ENCODE measurements at regions not wholly inside any gene's neighbourhood (a gene's known extent, or its start where the extent isn't known, plus 50 kb on each side); places are given as distances from the start of the nearest gene placed in this dataset.

DNA sequence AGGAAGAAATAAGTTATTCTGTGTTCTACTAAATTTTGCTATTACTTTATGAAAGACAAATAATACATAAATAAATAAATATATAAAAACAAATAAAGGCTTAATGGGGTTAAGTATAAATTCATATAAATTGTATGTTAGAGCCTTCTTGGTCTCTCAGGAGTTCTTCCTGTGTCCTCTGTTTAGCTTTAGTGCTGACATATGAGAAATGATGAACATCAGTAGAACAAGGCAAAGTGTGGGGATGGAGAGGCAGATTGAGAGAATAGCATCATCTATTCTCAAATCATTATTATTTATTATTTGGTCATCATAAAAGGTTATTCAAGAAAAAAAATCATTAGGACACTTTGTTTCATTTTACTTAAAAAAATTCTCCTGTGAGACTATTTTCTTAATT is 468.1 kb upstream of the CHST9 start:
- no peak for TF ChIP-seq POLR2A (IDR thresholded peaks at IDR 0.05; ENCODE audit: low read depth, low read length)
- no peak for TF ChIP-seq EZH2 (IDR thresholded peaks at IDR 0.05; ENCODE audit: borderline replicate concordance, low read depth, low read length, severe bottlenecking)
- TF ChIP-seq, protein P1, sequence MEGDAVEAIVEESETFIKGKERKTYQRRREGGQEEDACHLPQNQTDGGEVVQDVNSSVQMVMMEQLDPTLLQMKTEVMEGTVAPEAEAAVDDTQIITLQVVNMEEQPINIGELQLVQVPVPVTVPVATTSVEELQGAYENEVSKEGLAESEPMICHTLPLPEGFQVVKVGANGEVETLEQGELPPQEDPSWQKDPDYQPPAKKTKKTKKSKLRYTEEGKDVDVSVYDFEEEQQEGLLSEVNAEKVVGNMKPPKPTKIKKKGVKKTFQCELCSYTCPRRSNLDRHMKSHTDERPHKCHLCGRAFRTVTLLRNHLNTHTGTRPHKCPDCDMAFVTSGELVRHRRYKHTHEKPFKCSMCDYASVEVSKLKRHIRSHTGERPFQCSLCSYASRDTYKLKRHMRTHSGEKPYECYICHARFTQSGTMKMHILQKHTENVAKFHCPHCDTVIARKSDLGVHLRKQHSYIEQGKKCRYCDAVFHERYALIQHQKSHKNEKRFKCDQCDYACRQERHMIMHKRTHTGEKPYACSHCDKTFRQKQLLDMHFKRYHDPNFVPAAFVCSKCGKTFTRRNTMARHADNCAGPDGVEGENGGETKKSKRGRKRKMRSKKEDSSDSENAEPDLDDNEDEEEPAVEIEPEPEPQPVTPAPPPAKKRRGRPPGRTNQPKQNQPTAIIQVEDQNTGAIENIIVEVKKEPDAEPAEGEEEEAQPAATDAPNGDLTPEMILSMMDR (IDR thresholded peaks at IDR 0.05; ENCODE audit: extremely low read depth in 1 of 2, insufficient read depth in 1 of 2, low read depth in 1 of 2, low read length in 2 of 2) = no peak
- TF ChIP-seq, protein P2, sequence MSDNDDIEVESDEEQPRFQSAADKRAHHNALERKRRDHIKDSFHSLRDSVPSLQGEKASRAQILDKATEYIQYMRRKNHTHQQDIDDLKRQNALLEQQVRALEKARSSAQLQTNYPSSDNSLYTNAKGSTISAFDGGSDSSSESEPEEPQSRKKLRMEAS (IDR thresholded peaks at IDR 0.05; ENCODE audit: insufficient read depth, insufficient read length) = no peak
- no peak for TF ChIP-seq POLR2AphosphoS5 (IDR thresholded peaks at IDR 0.05; ENCODE audit: insufficient read depth, low read depth, low read length)
- no peak for TF ChIP-seq FOS (IDR thresholded peaks at IDR 0.05; ENCODE audit: borderline replicate concordance, insufficient read depth, low read length)
